ENCODE measurements at regions not wholly inside any gene's neighbourhood (a gene's known extent, or its start where the extent isn't known, plus 50 kb on each side); places are given as distances from the start of the nearest gene placed in this dataset.

DNA sequence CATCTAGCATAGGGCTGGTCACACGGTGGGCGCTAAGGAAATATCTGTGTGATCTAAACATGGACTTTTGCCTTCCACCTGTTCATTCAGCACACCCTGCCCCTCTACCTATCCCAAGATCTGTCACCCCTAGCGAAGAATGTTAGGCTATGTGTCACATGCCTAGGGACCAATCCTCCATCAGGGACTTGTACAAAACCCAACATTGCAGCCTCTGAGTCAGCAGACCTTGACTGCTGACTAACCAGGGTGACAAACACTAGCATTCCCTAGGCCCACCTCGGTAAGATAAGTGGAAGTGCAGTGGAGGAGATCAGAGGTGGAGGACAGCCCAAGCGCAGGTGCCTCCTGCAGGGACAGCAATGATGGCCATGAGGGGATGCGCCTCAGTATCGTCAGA is 99.2 kb downstream of the SOX11 start:
- no peak overlapping the region for H2BK120ac ChIP-seq (ENCODE audit: low read depth, low read length)

DNA sequence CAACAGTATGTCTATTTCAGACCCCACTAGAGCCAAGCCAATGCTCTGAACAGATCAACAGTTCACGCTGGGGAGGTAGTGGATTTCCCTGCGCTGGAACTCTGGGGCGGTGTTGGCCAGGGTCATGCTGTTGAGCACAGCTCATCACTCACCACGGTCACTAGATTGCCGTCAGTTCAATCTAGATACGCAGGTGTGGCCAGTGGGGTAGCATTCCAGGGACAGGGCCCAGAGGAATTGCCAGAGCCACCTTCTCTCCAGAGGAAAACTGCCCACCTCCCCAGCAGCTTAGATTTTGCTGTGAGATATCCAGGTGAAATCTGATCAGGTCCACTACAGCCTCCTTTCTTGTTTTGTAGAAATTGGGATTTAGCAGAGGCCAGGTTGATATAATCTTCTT is 101.8 kb downstream of the SOX11 start:
- no peaks in the 10 kb centered on the region for H3K36me3 ChIP-seq (ENCODE audit: control insufficient read depth, insufficient read depth, low read length)
- H2BK5ac ChIP-seq (ENCODE audit: low read length), result no peak overlapping the region
- H3K9ac ChIP-seq (ENCODE audit: low read length), result no peak overlapping the region
- no peak overlapping the region for H3K4ac ChIP-seq (ENCODE audit: low read depth, low read length)
- H3K56ac ChIP-seq (ENCODE audit: low read length), result no peak overlapping the region
- no peak overlapping the region for H4K5ac ChIP-seq (ENCODE audit: low read length)
- no peak overlapping the region for H3K23ac ChIP-seq (ENCODE audit: low read length)
- H3K18ac ChIP-seq (ENCODE audit: low read length), result no peak overlapping the region
- H3K79me1 ChIP-seq (ENCODE audit: low read length), result no peaks in the 10 kb centered on the region
- H3K4me2 ChIP-seq (ENCODE audit: low read length), result no peak overlapping the region
- no peak overlapping the region for H2BK15ac ChIP-seq (replicated peaks; ENCODE audit: low read depth)
- H3K27me3 ChIP-seq (ENCODE audit: insufficient read depth, low read length, poor library complexity), result no peaks in the 10 kb centered on the region
- no peak overlapping the region for H3K4me3 ChIP-seq (ENCODE audit: low read length)
- no peak overlapping the region for H4K8ac ChIP-seq (ENCODE audit: low read depth, low read length)
- no peaks in the 10 kb centered on the region for H3K79me2 ChIP-seq (ENCODE audit: control insufficient read depth, insufficient read depth, low read length)
- H2AK5ac ChIP-seq (ENCODE audit: low read length), result no peak overlapping the region
- no peak for DNase-seq
- H3K4me1 ChIP-seq (ENCODE audit: control insufficient read depth, low read depth, low read length), result no peaks in the 10 kb centered on the region
- WGBS (ENCODE audit: extremely low coverage, insufficient coverage, low lambda C conversion rate), result no CpG with 5 or more reads among the region's 6 CpGs
- no peak overlapping the region for H3K27ac ChIP-seq (ENCODE audit: low read depth, low read length)
- H2BK120ac ChIP-seq (ENCODE audit: low read depth, low read length), result no peak overlapping the region

More for the DNA sequence above, 99.2 kb downstream of the SOX11 start:
- H3K4me3 ChIP-seq (ENCODE audit: low read length), result no peak overlapping the region
- H3K4me1 ChIP-seq (ENCODE audit: control insufficient read depth, low read depth, low read length), result no peaks in the 10 kb centered on the region
- WGBS (ENCODE audit: extremely low coverage, insufficient coverage, low lambda C conversion rate), result no CpG with 5 or more reads among the region's 7 CpGs
- H3K79me2 ChIP-seq (ENCODE audit: control insufficient read depth, insufficient read depth, low read length), result no peaks in the 10 kb centered on the region
- H3K56ac ChIP-seq (ENCODE audit: low read length), result no peak overlapping the region
- no peaks in the 10 kb centered on the region for H3K36me3 ChIP-seq (ENCODE audit: control insufficient read depth, insufficient read depth, low read length)
- H3K23ac ChIP-seq (ENCODE audit: low read length), result no peak overlapping the region
- no peak overlapping the region for H3K18ac ChIP-seq (ENCODE audit: low read length)
- no peak overlapping the region for H3K27ac ChIP-seq (ENCODE audit: low read depth, low read length)
- H4K5ac ChIP-seq (ENCODE audit: low read length), result no peak overlapping the region
- H3K79me1 ChIP-seq (ENCODE audit: low read length), result no peaks in the 10 kb centered on the region
- no peak overlapping the region for H2BK5ac ChIP-seq (ENCODE audit: low read length)
- H4K8ac ChIP-seq (ENCODE audit: low read depth, low read length), result no peak overlapping the region
- no peak overlapping the region for H2AK5ac ChIP-seq (ENCODE audit: low read length)
- no peak overlapping the region for H3K9ac ChIP-seq (ENCODE audit: low read length)
- H3K4ac ChIP-seq (ENCODE audit: low read depth, low read length), result no peak overlapping the region
- no peaks in the 10 kb centered on the region for H3K27me3 ChIP-seq (ENCODE audit: insufficient read depth, low read length, poor library complexity)
- no peak overlapping the region for H3K4me2 ChIP-seq (ENCODE audit: low read length)
- DNase-seq, result no peak
- H2BK15ac ChIP-seq (replicated peaks; ENCODE audit: low read depth), result no peak overlapping the region

DNA sequence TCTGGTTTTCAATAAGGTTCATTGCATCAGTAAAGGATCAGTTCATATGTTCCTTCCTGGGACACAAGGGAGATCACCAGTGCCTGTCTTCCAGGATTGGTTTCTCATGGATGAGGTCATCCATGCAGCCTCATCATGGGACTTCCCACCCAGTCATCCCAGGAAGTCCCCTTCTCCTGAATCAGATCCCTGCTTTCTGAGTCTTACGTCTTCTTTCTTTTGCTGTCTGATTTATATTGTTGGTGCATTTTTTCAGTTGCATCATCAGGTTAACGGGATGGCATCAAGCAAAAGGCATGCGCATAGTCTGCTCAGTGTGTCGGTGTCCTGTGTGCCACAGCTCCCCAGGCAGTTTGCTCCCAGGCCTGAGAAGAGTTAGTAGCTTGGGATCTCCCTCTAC is 105.9 kb downstream of the SOX11 start:
- no peak overlapping the region for H3K23ac ChIP-seq (ENCODE audit: low read length)
- H3K4me1 ChIP-seq (ENCODE audit: control insufficient read depth, low read depth, low read length), result no peaks in the 10 kb centered on the region
- WGBS (ENCODE audit: extremely low coverage, insufficient coverage, low lambda C conversion rate), result no CpG with 5 or more reads among the region's 4 CpGs
- no peak overlapping the region for H2BK5ac ChIP-seq (ENCODE audit: low read length)
- no peak overlapping the region for H4K5ac ChIP-seq (ENCODE audit: low read length)
- H2BK15ac ChIP-seq (replicated peaks; ENCODE audit: low read depth), result no peak overlapping the region
- H3K36me3 ChIP-seq (ENCODE audit: control insufficient read depth, insufficient read depth, low read length), result no peaks in the 10 kb centered on the region
- no peaks in the 10 kb centered on the region for H3K79me2 ChIP-seq (ENCODE audit: control insufficient read depth, insufficient read depth, low read length)
- no peak overlapping the region for H3K4me2 ChIP-seq (ENCODE audit: low read length)
- H3K27ac ChIP-seq (ENCODE audit: low read depth, low read length), result no peak overlapping the region
- H3K4ac ChIP-seq (ENCODE audit: low read depth, low read length), result no peak overlapping the region
- H4K8ac ChIP-seq (ENCODE audit: low read depth, low read length), result no peak overlapping the region
- H2BK120ac ChIP-seq (ENCODE audit: low read depth, low read length), result no peak overlapping the region
- H3K4me3 ChIP-seq (ENCODE audit: low read length), result no peak overlapping the region
- no peak overlapping the region for H3K56ac ChIP-seq (ENCODE audit: low read length)
- H3K9ac ChIP-seq (ENCODE audit: low read length), result no peak overlapping the region
- no peak overlapping the region for H3K18ac ChIP-seq (ENCODE audit: low read length)
- H2AK5ac ChIP-seq (ENCODE audit: low read length), result no peak overlapping the region
- no peaks in the 10 kb centered on the region for H3K79me1 ChIP-seq (ENCODE audit: low read length)
- H3K27me3 ChIP-seq (ENCODE audit: insufficient read depth, low read length, poor library complexity), result no peaks in the 10 kb centered on the region
- DNase-seq, result peak; percentile 6

DNA sequence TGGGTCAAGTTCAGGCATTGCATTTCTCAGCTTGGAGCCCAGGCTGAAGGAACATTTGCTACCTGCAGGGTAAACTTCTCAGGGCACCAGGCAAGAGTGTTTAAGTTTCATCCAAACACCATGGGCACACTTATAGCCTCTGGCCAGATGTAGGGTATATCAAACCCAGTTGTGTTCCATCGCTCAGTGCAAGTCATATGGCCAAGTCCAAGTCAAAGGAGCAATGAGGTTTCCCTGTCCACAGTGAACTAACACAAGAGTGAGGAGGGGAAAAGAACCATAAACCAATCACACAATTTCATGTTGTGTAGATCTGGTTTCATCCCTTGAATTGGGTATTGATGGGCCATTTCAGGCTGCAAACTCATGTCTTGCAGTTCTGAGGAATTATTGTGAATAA is 107.2 kb downstream of the SOX11 start:
- no CpG with 5 or more reads among the region's 1 CpG for WGBS (ENCODE audit: extremely low coverage, insufficient coverage, low lambda C conversion rate)
- Histone ChIP-seq H2AK5ac (ENCODE audit: low read length) (no peak overlapping the region), H4K8ac (ENCODE audit: low read depth, low read length) (no peak overlapping the region), H3K4me1 (ENCODE audit: control insufficient read depth, low read depth, low read length) (no peaks in the 10 kb centered on the region), H3K4ac (ENCODE audit: low read depth, low read length) (no peak overlapping the region), H3K27ac (ENCODE audit: low read depth, low read length) (peak overlapping the region; percentile 12), H2BK5ac (ENCODE audit: low read length) (no peak overlapping the region), H3K56ac (ENCODE audit: low read length) (no peak overlapping the region), H3K79me2 (ENCODE audit: control insufficient read depth, insufficient read depth, low read length) (no peaks in the 10 kb centered on the region), H3K79me1 (ENCODE audit: low read length) (no peaks in the 10 kb centered on the region), H3K23ac (ENCODE audit: low read length) (no peak overlapping the region), H3K4me2 (ENCODE audit: low read length) (no peak overlapping the region), H3K27me3 (ENCODE audit: insufficient read depth, low read length, poor library complexity) (no peaks in the 10 kb centered on the region), H3K18ac (ENCODE audit: low read length) (no peak overlapping the region), H4K5ac (ENCODE audit: low read length) (no peak overlapping the region), H2BK120ac (ENCODE audit: low read depth, low read length) (no peak overlapping the region), H3K36me3 (ENCODE audit: control insufficient read depth, insufficient read depth, low read length) (no peaks in the 10 kb centered on the region), H3K9ac (ENCODE audit: low read length) (no peak overlapping the region), H3K4me3 (ENCODE audit: low read length) (no peak overlapping the region), H2BK15ac (replicated peaks; ENCODE audit: low read depth) (no peak overlapping the region)
- peak; percentile 8 for DNase-seq

GRCh38 chr2:5803547-5803946 is 111.4 kb downstream of the SOX11 start:
- H3K27ac ChIP-seq (ENCODE audit: low read depth, low read length), result no peak overlapping the region
- WGBS (ENCODE audit: extremely low coverage, insufficient coverage, low lambda C conversion rate), result no CpG with 5 or more reads among the region's 8 CpGs

GRCh38 chr2:5818961-5819600 is 126.9 kb downstream of the SOX11 start:
- no peak overlapping the region for H3K4me3 ChIP-seq (ENCODE audit: low read length)
- no peak overlapping the region for H2BK15ac ChIP-seq (replicated peaks; ENCODE audit: low read depth)
- no peak overlapping the region for H2BK5ac ChIP-seq (ENCODE audit: low read length)
- WGBS (ENCODE audit: extremely low coverage, insufficient coverage, low lambda C conversion rate), result no CpG with 5 or more reads among the region's 3 CpGs
- H3K27me3 ChIP-seq (ENCODE audit: insufficient read depth, low read length, poor library complexity), result no peaks in the 10 kb centered on the region
- no peak for DNase-seq
- H3K4me2 ChIP-seq (ENCODE audit: low read length), result no peak overlapping the region
- H2BK120ac ChIP-seq (ENCODE audit: low read depth, low read length), result no peak overlapping the region
- no peak overlapping the region for H4K5ac ChIP-seq (ENCODE audit: low read length)
- no peak overlapping the region for H3K56ac ChIP-seq (ENCODE audit: low read length)
- no peak overlapping the region for H2AK5ac ChIP-seq (ENCODE audit: low read length)
- H3K27ac ChIP-seq (ENCODE audit: low read depth, low read length), result no peak overlapping the region
- H4K8ac ChIP-seq (ENCODE audit: low read depth, low read length), result no peak overlapping the region
- no peak overlapping the region for H3K9ac ChIP-seq (ENCODE audit: low read length)
- no peak overlapping the region for H3K4ac ChIP-seq (ENCODE audit: low read depth, low read length)
- no peak overlapping the region for H3K18ac ChIP-seq (ENCODE audit: low read length)
- H3K79me1 ChIP-seq (ENCODE audit: low read length), result no peaks in the 10 kb centered on the region
- no peaks in the 10 kb centered on the region for H3K4me1 ChIP-seq (ENCODE audit: control insufficient read depth, low read depth, low read length)
- no peaks in the 10 kb centered on the region for H3K36me3 ChIP-seq (ENCODE audit: control insufficient read depth, insufficient read depth, low read length)
- H3K79me2 ChIP-seq (ENCODE audit: control insufficient read depth, insufficient read depth, low read length), result no peaks in the 10 kb centered on the region
- H3K23ac ChIP-seq (ENCODE audit: low read length), result no peak overlapping the region

More at GRCh38 chr2:5803547-5803946, 111.4 kb downstream of the SOX11 start:
- H2BK120ac ChIP-seq (ENCODE audit: low read depth, low read length), result no peak overlapping the region
- no peak overlapping the region for H3K56ac ChIP-seq (ENCODE audit: low read length)
- H2BK5ac ChIP-seq (ENCODE audit: low read length), result no peak overlapping the region
- DNase-seq, result peak; percentile 73
- H4K5ac ChIP-seq (ENCODE audit: low read length), result no peak overlapping the region
- H3K23ac ChIP-seq (ENCODE audit: low read length), result no peak overlapping the region
- no peak overlapping the region for H3K4ac ChIP-seq (ENCODE audit: low read depth, low read length)
- H3K36me3 ChIP-seq (ENCODE audit: control insufficient read depth, insufficient read depth, low read length), result no peaks in the 10 kb centered on the region
- no peak overlapping the region for H3K4me3 ChIP-seq (ENCODE audit: low read length)
- no peak overlapping the region for H4K8ac ChIP-seq (ENCODE audit: low read depth, low read length)
- H2BK15ac ChIP-seq (replicated peaks; ENCODE audit: low read depth), result no peak overlapping the region
- no peaks in the 10 kb centered on the region for H3K27me3 ChIP-seq (ENCODE audit: insufficient read depth, low read length, poor library complexity)
- no peak overlapping the region for H3K18ac ChIP-seq (ENCODE audit: low read length)
- no peaks in the 10 kb centered on the region for H3K4me1 ChIP-seq (ENCODE audit: control insufficient read depth, low read depth, low read length)
- H3K79me2 ChIP-seq (ENCODE audit: control insufficient read depth, insufficient read depth, low read length), result no peaks in the 10 kb centered on the region
- H2AK5ac ChIP-seq (ENCODE audit: low read length), result no peak overlapping the region
- no peak overlapping the region for H3K4me2 ChIP-seq (ENCODE audit: low read length)
- no peak overlapping the region for H3K9ac ChIP-seq (ENCODE audit: low read length)
- no peaks in the 10 kb centered on the region for H3K79me1 ChIP-seq (ENCODE audit: low read length)

All from mesendoderm (in vitro differentiated cells).